H9 (cell line): ENCODE measurements at regions not wholly inside any gene's neighbourhood (a gene's known extent, or its start where the extent isn't known, plus 50 kb on each side); places are given as distances from the start of the nearest gene placed in this dataset.

Experiments used
- DNase-seq: peaks from one replicate; pipeline ENCODE4 v3.0.0-alpha.2; 2017
- H2AFZ ChIP-seq: one replicate; pipeline ENCODE4 v1.6.1; 2013; ENCODE audit warnings: mild to moderate bottlenecking, low read length, control low read depth, moderate library complexity
- H2AK5ac ChIP-seq: 2 replicates; pipeline ENCODE4 v1.6.1; 2013; ENCODE audit warnings: low read length, control low read depth, mixed read lengths; ENCODE audit not compliant: insufficient read length
- H2BK120ac ChIP-seq: one replicate; pipeline ENCODE4 v1.6.1; 2013; ENCODE audit warnings: low read depth, mild to moderate bottlenecking, low read length, control low read depth, inconsistent platforms; ENCODE audit not compliant: poor library complexity, severe bottlenecking
- H2BK12ac ChIP-seq: 2 replicates; pipeline ENCODE4 v1.6.1; 2013; ENCODE audit warnings: low read length, control low read depth, mixed read lengths, low read depth; ENCODE audit not compliant: insufficient read length
- H2BK15ac ChIP-seq: 2 replicates; pipeline ENCODE4 v1.6.1; 2013; ENCODE audit warnings: low read depth, low read length, control low read depth
- H2BK20ac ChIP-seq: one replicate; pipeline ENCODE4 v1.6.1; 2013; ENCODE audit warnings: low read depth, mild to moderate bottlenecking, low read length, control low read depth, inconsistent platforms; ENCODE audit not compliant: poor library complexity, severe bottlenecking
- H2BK5ac ChIP-seq: 2 replicates; pipeline ENCODE4 v1.6.1; 2013; ENCODE audit warnings: low read length, control low read depth, mixed read lengths; ENCODE audit not compliant: insufficient read length
- H3K14ac ChIP-seq: 2 replicates; pipeline ENCODE4 v1.6.1; 2013; ENCODE audit warnings: low read length, control low read depth; ENCODE audit not compliant: insufficient read depth
- H3K18ac ChIP-seq: 2 replicates; pipeline ENCODE4 v1.6.1; 2013; ENCODE audit warnings: low read depth, mild to moderate bottlenecking, mixed read lengths, low read length, control low read depth; ENCODE audit not compliant: insufficient read length
- H3K23ac ChIP-seq: 2 replicates; pipeline ENCODE4 v1.6.1; 2013; ENCODE audit warnings: low read length, control low read depth, mixed read lengths, low read depth; ENCODE audit not compliant: insufficient read length
- H3K23me2 ChIP-seq: 2 replicates; pipeline ENCODE4 v1.6.1; 2013; ENCODE audit warnings: low read depth, mild to moderate bottlenecking, mixed read lengths, low read length, control low read depth; ENCODE audit not compliant: insufficient read length, poor library complexity, severe bottlenecking
- H3K27ac ChIP-seq: 2 replicates; pipeline ENCODE4 v1.5.1; 2013; ENCODE audit warnings: low read length, control low read depth, mixed read lengths, low read depth; ENCODE audit not compliant: insufficient read length
- H3K27me3 ChIP-seq: 2 replicates; pipeline ENCODE4 v1.6.1; 2013; ENCODE audit warnings: low read length, control low read depth, inconsistent platforms; ENCODE audit not compliant: insufficient read depth
- H3K4ac ChIP-seq: 2 replicates; pipeline ENCODE4 v1.6.1; 2013; ENCODE audit warnings: low read depth, mild to moderate bottlenecking, control low read depth, inconsistent platforms, low read length, moderate library complexity
- H3K4me1 ChIP-seq: 2 replicates; pipeline ENCODE4 v1.6.1; 2013; ENCODE audit warnings: low read length, control low read depth, inconsistent platforms; ENCODE audit not compliant: insufficient read depth
- H3K4me2 ChIP-seq: 2 replicates; pipeline ENCODE4 v1.6.1; 2013; ENCODE audit warnings: low read length, control low read depth, mixed read lengths; ENCODE audit not compliant: insufficient read length, insufficient read depth
- H3K56ac ChIP-seq: 2 replicates; pipeline ENCODE4 v1.6.1; 2013; ENCODE audit warnings: low read depth, mild to moderate bottlenecking, mixed read lengths, low read length, control low read depth; ENCODE audit not compliant: insufficient read length
- H3K79me1 ChIP-seq: 2 replicates; pipeline ENCODE4 v1.6.1; 2013; ENCODE audit warnings: low read depth, mild to moderate bottlenecking, moderate library complexity, low read length, control low read depth, inconsistent platforms; ENCODE audit not compliant: insufficient read depth, poor library complexity, severe bottlenecking
- H3K79me2 ChIP-seq: 2 replicates; pipeline ENCODE4 v1.6.1; 2013; ENCODE audit warnings: low read length, control low read depth, inconsistent platforms; ENCODE audit not compliant: insufficient read depth
- H3K9ac ChIP-seq: 2 replicates; pipeline ENCODE4 v1.6.1; 2013; ENCODE audit warnings: low read length, control low read depth, mixed read lengths; ENCODE audit not compliant: insufficient read length; ENCODE audit errors: extremely low read depth
- H3K9me3 ChIP-seq: one replicate; pipeline ENCODE4 v1.6.1; 2013; ENCODE audit warnings: low read depth, low read length, inconsistent platforms; ENCODE audit not compliant: control insufficient read depth
- H3T11ph ChIP-seq: one replicate; pipeline ENCODE4 v1.6.1; 2013; ENCODE audit warnings: mild to moderate bottlenecking, low read length, control low read depth, inconsistent platforms
- H4K20me1 ChIP-seq: one replicate; pipeline ENCODE4 v1.6.1; 2013; ENCODE audit not compliant: control insufficient read depth, insufficient read length, insufficient read depth
- H4K5ac ChIP-seq: 2 replicates; pipeline ENCODE4 v1.6.1; 2013; ENCODE audit warnings: low read depth, mild to moderate bottlenecking, mixed read lengths, low read length, control low read depth; ENCODE audit not compliant: insufficient read length
- H4K8ac ChIP-seq: replicated peaks from 2 replicates; pipeline ENCODE4 v1.6.1; 2013; ENCODE audit warnings: low read length, control low read depth, mixed read lengths, low read depth; ENCODE audit not compliant: insufficient read length
- H4K91ac ChIP-seq: 2 replicates; pipeline ENCODE4 v1.6.1; 2013; ENCODE audit warnings: low read depth, mild to moderate bottlenecking, moderate library complexity, mixed read lengths, low read length, control low read depth; ENCODE audit not compliant: insufficient read length
- H3K27ac Mint-ChIP-seq, 3 experiments: 2 replicates in 2 of 3; 3 replicates in 1 of 3; pipeline ENCODE4 v1.8.0; 2020 to 2021; ENCODE audit warnings: mixed read lengths in 3 of 3, mild to moderate bottlenecking in 1 of 3, moderate library complexity in 1 of 3
- H3K27me3 Mint-ChIP-seq: 2 replicates; pipeline ENCODE4 v1.8.0; 2021; ENCODE audit warnings: low read depth, mild to moderate bottlenecking, moderate library complexity, mixed read lengths
- H3K36me3 Mint-ChIP-seq, 3 experiments: 2 replicates in 2 of 3; 3 replicates in 1 of 3; pipeline ENCODE4 v1.8.0; 2020 to 2021; ENCODE audit warnings: low read depth in 3 of 3, mixed read lengths in 3 of 3; ENCODE audit not compliant: insufficient read depth in 1 of 3
- H3K4me1 Mint-ChIP-seq, 2 experiments: 2 replicates each; pipeline ENCODE4 v1.8.0; 2020; ENCODE audit warnings: mixed read lengths in 2 of 2
- H3K4me3 Mint-ChIP-seq, 2 experiments: 2 replicates in 1 of 2; 3 replicates in 1 of 2; pipeline ENCODE4 v1.8.0; 2020 to 2021; ENCODE audit warnings: mild to moderate bottlenecking in 2 of 2, mixed read lengths in 2 of 2, moderate library complexity in 1 of 2
- H3K9me3 Mint-ChIP-seq, 2 experiments: 2 replicates in 1 of 2; 3 replicates in 1 of 2; pipeline ENCODE4 v1.8.0; 2020; ENCODE audit warnings: mild to moderate bottlenecking in 2 of 2, mixed read lengths in 2 of 2, moderate library complexity in 1 of 2
- CTCF ChIP-seq: fragments of 200-600 bp; sonication (generic); conservative IDR thresholded peaks from 3 replicates; pipeline ENCODE4 v1.8.0; 2021; ENCODE audit warnings: antibody characterized with exemption, mild to moderate bottlenecking
- WGBS: extraction: QIAGEN DNeasy Blood & Tissue Kit; methylation state at CpG from one replicate; pipeline ENCODE4 v1.1.7; 2013; ENCODE audit warnings: missing lambda C conversion rate, low lambda C conversion rate, mixed read lengths; ENCODE audit not compliant: insufficient read length; ENCODE audit errors: extremely low coverage; 5-methylcytosine and 5-hydroxymethylcytosine counted together

- Histone ChIP-seq H3K79me2 (no peaks in the 10 kb centered on the region), H2BK12ac (no peak overlapping the region), H4K5ac (no peak overlapping the region), H3K23me2 (no peaks in the 10 kb centered on the region), H2BK5ac (no peak overlapping the region), H3K56ac (no peak overlapping the region), H3K9ac (no peak overlapping the region), H4K8ac (no peak overlapping the region), H3T11ph (no peak overlapping the region), H3K18ac (no peak overlapping the region), H2BK20ac (no peak overlapping the region), H2BK15ac (no peak overlapping the region), H4K20me1 (no peaks in the 10 kb centered on the region), H3K4me1 (no peaks in the 10 kb centered on the region), H4K91ac (no peak overlapping the region), H3K9me3 (peaks cover 68% of the 10 kb centered on the region), H3K4ac (no peak overlapping the region), H3K79me1 (no peaks in the 10 kb centered on the region), H2AK5ac (no peak overlapping the region), H3K27me3 (no peaks in the 10 kb centered on the region), H2BK120ac (no peak overlapping the region), H3K4me2 (no peak overlapping the region), H3K14ac (no peak overlapping the region), H2AFZ (no peak overlapping the region), H3K23ac (no peak overlapping the region), H3K27ac (no peak overlapping the region)
- WGBS = no CpG with 5 or more reads among the region's 4 CpGs
- TF ChIP-seq CTCF = no peak
- H3K27ac Mint-ChIP-seq = no peak overlapping the region
- H3K9me3 Mint-ChIP-seq = peaks cover 81 to 88% of the 10 kb centered on the region in 2 experiments
- H3K36me3 Mint-ChIP-seq = peaks cover 0 to 30% (median 8%) of the 10 kb centered on the region in 3 experiments; a peak in 6 of 7 replicates
- H3K4me1 Mint-ChIP-seq = no peaks in the 10 kb centered on the region
- H3K27me3 Mint-ChIP-seq = no peaks in the 10 kb centered on the region
- no peak for DNase-seq
- no peak overlapping the region for H3K4me3 Mint-ChIP-seq
Observed at GRCh38 chr14:106039400-106039799, 513.0 kb downstream of the TMEM121 start.
